ENCODE measurements at regions not wholly inside any gene's neighbourhood (a gene's known extent, or its start where the extent isn't known, plus 50 kb on each side); places are given as distances from the start of the nearest gene placed in this dataset.

DNA sequence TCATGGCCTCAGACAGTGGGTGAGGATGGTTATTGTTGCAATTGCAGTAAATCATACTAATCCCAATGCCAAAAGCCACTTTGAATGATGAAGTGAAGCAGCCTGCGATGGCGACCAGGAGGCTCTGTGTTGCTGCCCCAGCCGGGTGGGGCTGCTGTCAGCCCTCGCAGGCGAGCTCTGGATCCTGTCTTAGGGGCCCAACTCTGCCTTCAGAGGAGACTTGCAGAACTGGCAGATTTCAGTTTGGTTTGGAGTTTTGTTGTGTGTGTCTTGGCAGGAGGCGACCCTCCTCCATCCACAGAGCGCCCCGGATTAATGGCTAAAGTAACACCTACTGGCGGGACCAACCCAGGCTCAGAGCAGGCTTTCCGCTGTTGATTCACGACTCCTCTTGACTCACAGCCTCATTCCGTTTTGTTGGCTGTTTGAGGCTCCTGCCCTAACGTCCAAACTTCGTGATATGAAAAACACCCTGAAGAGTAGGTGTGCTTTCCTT lies 67.9 kb upstream of the BMPER start:
- TF ChIP-seq TAF1 (IDR thresholded peaks at IDR 0.05; ENCODE audit: borderline replicate concordance, insufficient read depth, low read length) (no peak), POLR2AphosphoS5 (IDR thresholded peaks at IDR 0.05; ENCODE audit: low read depth, low read length) (no peak), FOXP2 (optimal IDR thresholded peaks at IDR 0.05; ENCODE audit: borderline replicate concordance, extremely low read depth, extremely low read length, insufficient read depth) (no peak), SIN3A (IDR thresholded peaks at IDR 0.05; ENCODE audit: borderline replicate concordance, insufficient read depth, low read length) (no peak)
- TF ChIP-seq, protein P1, sequence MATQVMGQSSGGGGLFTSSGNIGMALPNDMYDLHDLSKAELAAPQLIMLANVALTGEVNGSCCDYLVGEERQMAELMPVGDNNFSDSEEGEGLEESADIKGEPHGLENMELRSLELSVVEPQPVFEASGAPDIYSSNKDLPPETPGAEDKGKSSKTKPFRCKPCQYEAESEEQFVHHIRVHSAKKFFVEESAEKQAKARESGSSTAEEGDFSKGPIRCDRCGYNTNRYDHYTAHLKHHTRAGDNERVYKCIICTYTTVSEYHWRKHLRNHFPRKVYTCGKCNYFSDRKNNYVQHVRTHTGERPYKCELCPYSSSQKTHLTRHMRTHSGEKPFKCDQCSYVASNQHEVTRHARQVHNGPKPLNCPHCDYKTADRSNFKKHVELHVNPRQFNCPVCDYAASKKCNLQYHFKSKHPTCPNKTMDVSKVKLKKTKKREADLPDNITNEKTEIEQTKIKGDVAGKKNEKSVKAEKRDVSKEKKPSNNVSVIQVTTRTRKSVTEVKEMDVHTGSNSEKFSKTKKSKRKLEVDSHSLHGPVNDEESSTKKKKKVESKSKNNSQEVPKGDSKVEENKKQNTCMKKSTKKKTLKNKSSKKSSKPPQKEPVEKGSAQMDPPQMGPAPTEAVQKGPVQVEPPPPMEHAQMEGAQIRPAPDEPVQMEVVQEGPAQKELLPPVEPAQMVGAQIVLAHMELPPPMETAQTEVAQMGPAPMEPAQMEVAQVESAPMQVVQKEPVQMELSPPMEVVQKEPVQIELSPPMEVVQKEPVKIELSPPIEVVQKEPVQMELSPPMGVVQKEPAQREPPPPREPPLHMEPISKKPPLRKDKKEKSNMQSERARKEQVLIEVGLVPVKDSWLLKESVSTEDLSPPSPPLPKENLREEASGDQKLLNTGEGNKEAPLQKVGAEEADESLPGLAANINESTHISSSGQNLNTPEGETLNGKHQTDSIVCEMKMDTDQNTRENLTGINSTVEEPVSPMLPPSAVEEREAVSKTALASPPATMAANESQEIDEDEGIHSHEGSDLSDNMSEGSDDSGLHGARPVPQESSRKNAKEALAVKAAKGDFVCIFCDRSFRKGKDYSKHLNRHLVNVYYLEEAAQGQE (IDR thresholded peaks at IDR 0.05; ENCODE audit: insufficient read depth in 1 of 2, low read depth in 2 of 2, low read length in 2 of 2): no peak

Measured in PFSK-1 (cell line).